ENCODE measurements at regions not wholly inside any gene's neighbourhood (a gene's known extent, or its start where the extent isn't known, plus 50 kb on each side); places are given as distances from the start of the nearest gene placed in this dataset.

- TF ChIP-seq CTCF (IDR thresholded peaks at IDR 0.05; ENCODE audit: partially characterized antibody, unreplicated experiment): no peak
Observed at GRCh38 chr9:7892975-7893374, 93.4 kb upstream of the DMAC1 start.

GRCh38 chr9:7879551-7880245 is 80.1 kb upstream of the DMAC1 start:
- Mint-ChIP-seq H3K9me3 (ENCODE audit: unreplicated experiment) (peaks cover 16% of the 10 kb centered on the region), H3K4me3 (ENCODE audit: unreplicated experiment) (no peak overlapping the region)
- DNase-seq: peak; percentile 89

More at GRCh38 chr9:7892975-7893374, 93.4 kb upstream of the DMAC1 start:
- Mint-ChIP-seq H3K4me1 (ENCODE audit: low read depth, unreplicated experiment) (peaks cover 6% of the 10 kb centered on the region), H3K9me3 (ENCODE audit: unreplicated experiment) (peaks cover 3% of the 10 kb centered on the region), H3K36me3 (ENCODE audit: unreplicated experiment) (peaks cover 5% of the 10 kb centered on the region), H3K27ac (ENCODE audit: unreplicated experiment) (no peak overlapping the region), H3K27me3 (ENCODE audit: unreplicated experiment) (no peaks in the 10 kb centered on the region), H3K4me3 (ENCODE audit: unreplicated experiment) (no peak overlapping the region)
- no peak for DNase-seq

GRCh38 chr9:7871977-7872730 is 72.6 kb upstream of the DMAC1 start:
- DNase-seq: no peak
- Mint-ChIP-seq H3K27ac (ENCODE audit: unreplicated experiment) (no peak overlapping the region), H3K9me3 (ENCODE audit: unreplicated experiment) (peaks cover 3% of the 10 kb centered on the region), H3K27me3 (ENCODE audit: unreplicated experiment) (peaks cover 1% of the 10 kb centered on the region), H3K36me3 (ENCODE audit: unreplicated experiment) (peaks cover 13% of the 10 kb centered on the region), H3K4me3 (ENCODE audit: unreplicated experiment) (no peak overlapping the region), H3K4me1 (ENCODE audit: low read depth, unreplicated experiment) (peaks cover 4% of the 10 kb centered on the region)
- TF ChIP-seq CTCF (IDR thresholded peaks at IDR 0.05; ENCODE audit: partially characterized antibody, unreplicated experiment): no peak

More at GRCh38 chr9:7879551-7880245, 80.1 kb upstream of the DMAC1 start:
- peak overlapping the region; percentile 91 for H3K27ac Mint-ChIP-seq (ENCODE audit: unreplicated experiment)
- H3K27me3 Mint-ChIP-seq (ENCODE audit: unreplicated experiment): peaks cover 2% of the 10 kb centered on the region
- no peak for TF ChIP-seq CTCF (IDR thresholded peaks at IDR 0.05; ENCODE audit: partially characterized antibody, unreplicated experiment)
- peaks cover 42% of the 10 kb centered on the region for H3K36me3 Mint-ChIP-seq (ENCODE audit: unreplicated experiment)
- H3K4me1 Mint-ChIP-seq (ENCODE audit: low read depth, unreplicated experiment): peaks cover 19% of the 10 kb centered on the region

GRCh38 chr9:7869340-7869739 is 69.8 kb upstream of the DMAC1 start:
- no peak overlapping the region for H3K27ac Mint-ChIP-seq (ENCODE audit: unreplicated experiment)
- no peaks in the 10 kb centered on the region for H3K36me3 Mint-ChIP-seq (ENCODE audit: unreplicated experiment)
- H3K9me3 Mint-ChIP-seq (ENCODE audit: unreplicated experiment): no peaks in the 10 kb centered on the region
- TF ChIP-seq CTCF (IDR thresholded peaks at IDR 0.05; ENCODE audit: partially characterized antibody, unreplicated experiment): no peak
- peaks cover 1% of the 10 kb centered on the region for H3K27me3 Mint-ChIP-seq (ENCODE audit: unreplicated experiment)
- peaks cover 4% of the 10 kb centered on the region for H3K4me1 Mint-ChIP-seq (ENCODE audit: low read depth, unreplicated experiment)
- no peak overlapping the region for H3K4me3 Mint-ChIP-seq (ENCODE audit: unreplicated experiment)
- DNase-seq: no peak

- no peak for DNase-seq
- Mint-ChIP-seq H3K9me3 (ENCODE audit: unreplicated experiment) (no peaks in the 10 kb centered on the region), H3K4me1 (ENCODE audit: low read depth, unreplicated experiment) (peaks cover 27% of the 10 kb centered on the region), H3K36me3 (ENCODE audit: unreplicated experiment) (no peaks in the 10 kb centered on the region), H3K27me3 (ENCODE audit: unreplicated experiment) (peaks cover 7% of the 10 kb centered on the region), H3K27ac (ENCODE audit: unreplicated experiment) (no peak overlapping the region), H3K4me3 (ENCODE audit: unreplicated experiment) (no peak overlapping the region)
- no peak for TF ChIP-seq CTCF (IDR thresholded peaks at IDR 0.05; ENCODE audit: partially characterized antibody, unreplicated experiment)
Observed at GRCh38 chr9:7862170-7862569, 62.6 kb upstream of the DMAC1 start.

Measured in glutamatergic neuron (in vitro differentiated cells).